Vagina (tissue), 2 donors: ENCODE measurements at regions not wholly inside any gene's neighbourhood (a gene's known extent, or its start where the extent isn't known, plus 50 kb on each side); places are given as distances from the start of the nearest gene placed in this dataset.

Source experiments
- CTCF ChIP-seq, 3 experiments: fragments of 450-650 bp in 2 of 3; fragments of 200-600 bp in 1 of 3; sonication (generic) in 1 of 3; IDR thresholded peaks; one replicate each; pipeline ENCODE4 v1.5.1; 2017 to 2019; ENCODE audit warnings: antibody characterized with exemption in 3 of 3, mild to moderate bottlenecking in 2 of 3, moderate library complexity in 2 of 3
- POLR2AphosphoS5 ChIP-seq, 2 donors: sonication (generic); formaldehyde crosslinking; IDR thresholded peaks; one replicate each; pipeline ENCODE4 v1.9.0; 2017; ENCODE audit warnings: antibody characterized with exemption in 2 of 2, mild to moderate bottlenecking in 2 of 2, low read depth in 1 of 2; ENCODE audit not compliant: insufficient read depth in 1 of 2

- TF ChIP-seq CTCF (IDR thresholded peaks at IDR 0.05) (no peak), POLR2AphosphoS5 (IDR thresholded peaks at IDR 0.05; ENCODE audit: insufficient read depth in 1 of 2, low read depth in 1 of 2) (no peak)
Measured at GRCh38 chr1:221416142-221416541, 325.7 kb downstream of the DUSP10 start.
